GM12872 (cell line): ENCODE measurements at regions not wholly inside any gene's neighbourhood (a gene's known extent, or its start where the extent isn't known, plus 50 kb on each side); places are given as distances from the start of the nearest gene placed in this dataset.

Experiments used
- CTCF ChIP-seq: IDR thresholded peaks from 3 replicates; pipeline ENCODE4 v1.5.1; 2011; ENCODE audit warnings: low read depth, mild to moderate bottlenecking, low read length, moderate library complexity; ENCODE audit not compliant: insufficient read depth

DNA sequence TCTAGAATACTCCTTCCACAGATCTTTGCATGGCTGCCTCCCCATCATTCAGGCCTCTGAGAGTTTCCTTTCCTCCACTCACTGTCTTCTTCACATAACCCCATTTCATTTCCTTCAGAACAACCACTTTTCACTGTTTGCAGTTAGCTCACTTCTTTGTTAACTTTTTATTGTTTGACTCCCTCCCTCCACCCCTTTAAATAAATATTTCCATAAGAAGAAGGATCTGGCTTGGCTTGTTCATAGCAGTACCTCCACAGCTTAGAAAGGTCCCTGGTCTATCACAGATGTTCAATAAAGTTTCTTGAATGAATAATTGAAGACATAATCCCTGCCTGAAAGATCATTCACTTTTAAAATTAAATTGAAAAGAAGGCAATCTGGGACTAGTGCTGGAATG, 661.6 kb downstream of the ACTL7B start:
- TF ChIP-seq CTCF: no peak

- no peak for TF ChIP-seq CTCF
Measured at GRCh38 chr9:108193026-108193710, 662.6 kb downstream of the ACTL7B start.

DNA sequence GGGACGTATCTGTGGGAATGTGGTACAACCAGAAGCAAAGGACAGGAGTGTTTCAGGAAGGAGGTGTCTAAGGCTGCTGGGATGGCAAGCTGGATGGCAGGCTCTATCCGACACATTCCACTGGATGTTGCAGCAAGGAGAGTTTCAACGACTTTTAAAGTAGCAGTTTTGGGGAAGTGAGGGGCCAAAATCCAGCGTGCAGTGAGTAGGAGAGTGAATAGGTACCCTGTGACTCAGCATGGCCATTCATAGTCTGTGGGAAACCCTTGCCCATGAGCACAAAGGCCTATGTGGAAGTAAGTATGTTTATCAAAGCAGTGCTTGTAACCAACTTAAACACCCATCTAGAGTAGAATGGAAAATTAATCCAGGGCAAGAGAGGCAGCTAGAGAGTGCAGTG, 664.7 kb downstream of the ACTL7B start:
- TF ChIP-seq CTCF: no peak

- TF ChIP-seq CTCF: no peak
Measured at GRCh38 chr9:108188976-108189375, 666.8 kb downstream of the ACTL7B start.

DNA sequence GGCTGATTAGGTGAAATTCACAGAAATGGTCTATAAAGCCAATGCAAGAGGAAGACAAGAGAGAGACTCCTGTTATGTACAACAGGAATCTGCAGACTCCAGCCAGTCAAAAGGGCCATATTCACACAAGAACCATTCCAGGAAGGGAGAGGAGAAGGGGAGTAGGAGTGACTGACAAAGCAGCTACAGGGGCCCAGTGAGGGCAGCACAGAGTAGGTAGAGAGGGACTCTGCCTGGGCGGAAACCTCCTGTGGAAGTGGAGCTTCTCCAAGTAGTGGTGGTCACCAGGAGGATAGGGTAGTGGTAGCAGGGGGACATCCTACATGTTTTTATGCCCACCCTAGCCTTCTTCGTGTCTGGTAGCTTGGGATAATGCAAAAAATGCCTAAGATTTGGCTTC, 667.3 kb downstream of the ACTL7B start:
- TF ChIP-seq CTCF: no peak

DNA sequence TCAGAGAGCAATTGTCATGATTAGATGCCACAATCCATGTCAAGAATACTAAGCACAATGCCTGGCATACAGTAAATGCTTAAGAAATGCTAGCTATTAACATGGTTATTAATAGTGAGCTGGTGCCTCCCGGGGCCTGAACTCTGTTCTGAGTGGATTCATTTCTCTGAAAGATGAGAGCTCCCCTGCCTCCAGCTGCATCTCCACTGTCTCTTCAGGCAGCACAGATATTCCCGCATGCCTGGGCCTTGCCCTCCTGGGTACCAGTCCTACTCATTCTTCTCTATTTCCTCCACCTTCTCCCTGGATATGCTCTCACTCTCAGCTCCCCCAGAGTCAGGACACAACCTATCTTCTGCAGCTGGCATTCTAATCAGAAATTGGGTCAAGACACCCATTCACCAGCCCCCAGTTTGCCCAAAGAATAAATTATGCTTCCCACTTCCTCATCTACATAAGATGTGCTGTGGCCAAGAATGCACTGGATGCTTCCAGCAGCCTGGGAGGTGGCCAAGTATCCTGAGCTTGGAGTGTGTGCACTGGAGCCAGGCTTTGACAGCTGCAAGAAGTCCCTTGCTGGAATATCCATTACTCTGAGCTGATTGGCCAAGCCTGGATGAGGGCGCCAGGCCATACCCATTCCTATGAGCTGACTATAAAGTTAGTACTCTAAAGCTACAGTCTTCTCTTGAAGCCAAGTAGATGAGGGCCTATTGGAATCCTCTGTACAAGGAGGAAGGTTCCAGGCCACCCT, 669.0 kb downstream of the ACTL7B start:
- TF ChIP-seq CTCF: no peak

DNA sequence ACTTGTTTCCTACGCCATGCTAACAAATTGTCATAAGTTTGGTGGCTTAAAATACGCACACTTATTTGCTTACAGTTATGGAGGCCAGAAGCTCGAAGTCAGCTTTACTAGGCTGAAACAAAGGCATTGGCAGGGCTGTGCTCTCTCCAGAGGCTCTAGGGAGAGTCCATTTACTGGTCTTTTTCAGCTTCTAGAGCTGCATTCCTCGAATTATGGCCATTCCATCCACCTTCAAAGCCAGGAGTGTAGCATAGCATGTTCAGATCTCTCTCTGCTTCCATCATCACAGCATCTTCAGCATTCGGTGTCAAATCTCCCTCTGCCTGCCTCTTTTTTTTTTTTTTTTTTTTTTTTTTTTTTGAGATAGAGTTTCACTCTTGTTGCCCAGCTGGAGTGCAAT, 670.2 kb downstream of the ACTL7B start:
- TF ChIP-seq CTCF: no peak
